Neural progenitor cell (in vitro differentiated cells): ENCODE measurements at regions not wholly inside any gene's neighbourhood (a gene's known extent, or its start where the extent isn't known, plus 50 kb on each side); places are given as distances from the start of the nearest gene placed in this dataset.
A peak's percentile ranks its signal among the peaks of the same experiment; 100 is the strongest.

Experiments
- DNase-seq: peaks from one replicate; pipeline ENCODE4 v3.0.0-alpha.2; 2016; ENCODE audit warnings: low spot score
- H2AFZ ChIP-seq: fragments of 200-600 bp; sonication (generic); replicated peaks from 2 replicates; pipeline ENCODE4 v1.6.1; 2016; ENCODE audit warnings: antibody characterized with exemption
- H3F3A ChIP-seq: fragments of 200-600 bp; sonication (generic); 2 replicates; pipeline ENCODE4 v1.6.1; 2016; ENCODE audit warnings: antibody characterized with exemption, low read depth
- H3K27ac ChIP-seq: fragments of 200-600 bp; sonication (generic); 2 replicates; pipeline ENCODE4 v1.5.1; 2016; ENCODE audit warnings: mild to moderate bottlenecking
- H3K27me3 ChIP-seq: fragments of 200-600 bp; sonication (generic); 2 replicates; pipeline ENCODE4 v1.6.1; 2016; ENCODE audit warnings: mild to moderate bottlenecking, moderate library complexity
- H3K36me3 ChIP-seq: fragments of 200-600 bp; sonication (generic); 2 replicates; pipeline ENCODE4 v1.5.1; 2016
- H3K4me1 ChIP-seq: fragments of 200-600 bp; sonication (generic); 2 replicates; pipeline ENCODE4 v1.6.1; 2016; ENCODE audit warnings: mixed run types
- H3K4me2 ChIP-seq: fragments of 200-600 bp; sonication (generic); 2 replicates; pipeline ENCODE4 v1.6.1; 2016
- H3K4me3 ChIP-seq: fragments of 200-600 bp; sonication (generic); 2 replicates; pipeline ENCODE4 v1.5.1; 2016
- H3K79me2 ChIP-seq: fragments of 200-600 bp; sonication (generic); 2 replicates; pipeline ENCODE4 v1.6.1; 2016; ENCODE audit warnings: low read depth
- H3K9ac ChIP-seq: fragments of 200-600 bp; sonication (generic); 2 replicates; pipeline ENCODE4 v1.6.1; 2016
- H3K9me3 ChIP-seq: fragments of 200-600 bp; sonication (generic); 2 replicates; pipeline ENCODE4 v1.5.1; 2016; ENCODE audit warnings: low read depth
- H4K20me1 ChIP-seq: fragments of 200-600 bp; sonication (generic); 2 replicates; pipeline ENCODE4 v1.6.1; 2016; ENCODE audit warnings: low read depth
- H3K27ac Mint-ChIP-seq: 3 replicates; pipeline ENCODE4 v1.8.0; 2021; ENCODE audit warnings: mixed read lengths
- H3K27me3 Mint-ChIP-seq: 2 replicates; pipeline ENCODE4 v1.8.0; 2022; ENCODE audit warnings: low read depth, mild to moderate bottlenecking, inconsistent platforms, moderate library complexity, mixed read lengths; ENCODE audit not compliant: insufficient read depth
- H3K36me3 Mint-ChIP-seq: 3 replicates; pipeline ENCODE4 v1.8.0; 2021; ENCODE audit warnings: mixed read lengths
- H3K4me1 Mint-ChIP-seq: 3 replicates; pipeline ENCODE4 v1.8.0; 2021; ENCODE audit warnings: mixed read lengths
- H3K4me3 Mint-ChIP-seq: 3 replicates; pipeline ENCODE4 v1.8.0; 2021; ENCODE audit warnings: mild to moderate bottlenecking, moderate library complexity, mixed read lengths
- H3K9me3 Mint-ChIP-seq: 3 replicates; pipeline ENCODE4 v1.8.0; 2020; ENCODE audit warnings: mixed read lengths
- EZH2 ChIP-seq: fragments of 200-600 bp; sonication (generic); IDR thresholded peaks from 2 replicates; pipeline ENCODE4 v1.6.1; 2017; ENCODE audit warnings: antibody characterized with exemption, mild to moderate bottlenecking, moderate library complexity
- EZH2phosphoT487 ChIP-seq: fragments of 200-600 bp; sonication (generic); IDR thresholded peaks from 2 replicates; pipeline ENCODE4 v1.6.1; 2017; ENCODE audit warnings: antibody characterized with exemption
- TF ChIP-seq, protein P1 (sequence below): fragments of 200-600 bp; sonication (generic); IDR thresholded peaks from 2 replicates; pipeline ENCODE4 v1.5.1; 2017; ENCODE audit warnings: antibody characterized with exemption, mild to moderate bottlenecking

DNA sequence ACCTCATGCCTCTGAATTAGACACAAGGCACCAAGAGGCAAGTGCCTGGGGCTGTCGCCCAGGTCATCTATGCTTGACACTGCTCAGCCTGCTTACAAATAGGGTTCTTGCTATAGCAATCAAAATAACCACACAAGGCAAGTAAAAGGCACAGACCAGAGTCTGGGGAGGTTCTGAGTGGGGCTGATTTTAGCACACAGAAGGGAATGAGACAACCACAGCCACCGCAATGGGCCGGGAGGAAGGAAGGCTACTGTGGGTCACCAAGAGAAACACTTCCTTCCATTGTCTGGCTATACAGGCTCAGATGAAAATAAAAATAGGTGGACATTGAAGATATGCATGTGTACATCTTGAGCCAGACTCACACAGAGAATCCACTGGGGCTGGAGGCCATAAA is 159.1 kb downstream of the DLEU7 start:
- Histone ChIP-seq H3K4me3 (no peak overlapping the region), H3K9me3 (no peaks in the 10 kb centered on the region), H3K4me1 (peaks cover 22% of the 10 kb centered on the region), H3K27me3 (no peaks in the 10 kb centered on the region), H3K36me3 (no peaks in the 10 kb centered on the region), H3F3A (peaks cover 8% of the 10 kb centered on the region), H3K9ac (no peak overlapping the region), H2AFZ (no peak overlapping the region), H4K20me1 (no peaks in the 10 kb centered on the region), H3K27ac (no peak overlapping the region), H3K4me2 (no peak overlapping the region), H3K79me2 (no peaks in the 10 kb centered on the region)
- TF ChIP-seq, protein P1, sequence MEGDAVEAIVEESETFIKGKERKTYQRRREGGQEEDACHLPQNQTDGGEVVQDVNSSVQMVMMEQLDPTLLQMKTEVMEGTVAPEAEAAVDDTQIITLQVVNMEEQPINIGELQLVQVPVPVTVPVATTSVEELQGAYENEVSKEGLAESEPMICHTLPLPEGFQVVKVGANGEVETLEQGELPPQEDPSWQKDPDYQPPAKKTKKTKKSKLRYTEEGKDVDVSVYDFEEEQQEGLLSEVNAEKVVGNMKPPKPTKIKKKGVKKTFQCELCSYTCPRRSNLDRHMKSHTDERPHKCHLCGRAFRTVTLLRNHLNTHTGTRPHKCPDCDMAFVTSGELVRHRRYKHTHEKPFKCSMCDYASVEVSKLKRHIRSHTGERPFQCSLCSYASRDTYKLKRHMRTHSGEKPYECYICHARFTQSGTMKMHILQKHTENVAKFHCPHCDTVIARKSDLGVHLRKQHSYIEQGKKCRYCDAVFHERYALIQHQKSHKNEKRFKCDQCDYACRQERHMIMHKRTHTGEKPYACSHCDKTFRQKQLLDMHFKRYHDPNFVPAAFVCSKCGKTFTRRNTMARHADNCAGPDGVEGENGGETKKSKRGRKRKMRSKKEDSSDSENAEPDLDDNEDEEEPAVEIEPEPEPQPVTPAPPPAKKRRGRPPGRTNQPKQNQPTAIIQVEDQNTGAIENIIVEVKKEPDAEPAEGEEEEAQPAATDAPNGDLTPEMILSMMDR: no peak
- TF ChIP-seq EZH2 (no peak), EZH2phosphoT487 (no peak)
- Mint-ChIP-seq H3K27ac (peak overlapping the region; percentile 42), H3K36me3 (no peaks in the 10 kb centered on the region), H3K4me3 (no peak overlapping the region), H3K9me3 (no peaks in the 10 kb centered on the region), H3K27me3 (peaks cover 3% of the 10 kb centered on the region), H3K4me1 (peaks cover 5% of the 10 kb centered on the region)
- no peak for DNase-seq

DNA sequence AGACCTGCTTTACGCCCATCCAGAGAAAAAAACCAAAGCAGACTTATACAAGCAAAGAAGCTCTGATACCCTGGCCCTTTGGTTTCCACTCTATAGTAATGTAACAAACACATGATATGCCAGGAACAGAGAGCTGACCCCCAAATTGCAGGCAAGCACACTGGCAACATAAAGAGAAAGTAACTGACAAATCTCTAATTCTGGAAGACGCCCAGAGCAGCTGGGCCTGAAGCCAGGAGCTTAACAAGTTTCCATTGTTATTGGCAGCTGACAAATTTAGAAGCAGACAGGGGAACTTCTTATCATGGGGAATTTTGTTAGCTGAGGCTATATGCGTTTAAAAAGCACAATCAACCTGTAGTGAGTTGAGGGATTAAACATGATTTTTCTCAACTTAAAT is 158.0 kb downstream of the DLEU7 start:
- Histone ChIP-seq H3K27me3 (no peaks in the 10 kb centered on the region), H3K4me3 (no peak overlapping the region), H3K9ac (no peak overlapping the region), H3F3A (peaks cover 8% of the 10 kb centered on the region), H3K4me1 (peaks cover 32% of the 10 kb centered on the region), H4K20me1 (no peaks in the 10 kb centered on the region), H3K4me2 (peak overlapping the region; percentile 58), H3K9me3 (no peaks in the 10 kb centered on the region), H2AFZ (peak overlapping the region; percentile 77), H3K79me2 (no peaks in the 10 kb centered on the region), H3K27ac (peak overlapping the region; percentile 62), H3K36me3 (no peaks in the 10 kb centered on the region)
- no peaks in the 10 kb centered on the region for H3K36me3 Mint-ChIP-seq
- no peaks in the 10 kb centered on the region for H3K9me3 Mint-ChIP-seq
- no peak overlapping the region for H3K4me3 Mint-ChIP-seq
- H3K4me1 Mint-ChIP-seq: peaks cover 11% of the 10 kb centered on the region
- DNase-seq: peak; percentile 58
- no peak overlapping the region for H3K27ac Mint-ChIP-seq
- H3K27me3 Mint-ChIP-seq: peaks cover 3% of the 10 kb centered on the region
- TF ChIP-seq, protein P1: no peak
- TF ChIP-seq EZH2 (no peak), EZH2phosphoT487 (no peak)

DNA sequence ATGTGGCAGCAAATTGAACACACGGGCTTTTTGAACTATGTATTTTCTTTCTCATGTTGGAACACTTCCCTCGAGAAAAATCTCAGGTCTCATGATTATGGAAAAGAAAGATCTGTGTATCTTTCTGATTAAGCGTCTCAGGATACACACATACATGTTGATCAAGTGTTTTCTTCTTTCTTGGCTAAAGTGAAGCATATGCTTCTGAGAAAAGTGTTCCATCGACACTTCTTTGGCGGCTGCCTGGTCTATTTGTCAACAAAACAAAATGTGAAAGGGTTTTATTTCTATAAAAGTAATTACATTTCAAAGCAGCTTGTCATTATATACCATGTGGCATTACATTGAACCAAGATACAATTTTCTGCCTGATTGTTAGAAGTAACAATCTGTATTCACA is 157.5 kb downstream of the DLEU7 start:
- H3F3A ChIP-seq: peaks cover 8% of the 10 kb centered on the region
- Mint-ChIP-seq H3K27me3 (peaks cover 3% of the 10 kb centered on the region), H3K9me3 (no peaks in the 10 kb centered on the region), H3K36me3 (no peaks in the 10 kb centered on the region), H3K4me3 (no peak overlapping the region), H3K27ac (no peak overlapping the region), H3K4me1 (peaks cover 13% of the 10 kb centered on the region)
- no peaks in the 10 kb centered on the region for H3K27me3 ChIP-seq
- H3K9ac ChIP-seq: no peak overlapping the region
- DNase-seq: no peak
- H3K4me1 ChIP-seq: peaks cover 34% of the 10 kb centered on the region
- no peaks in the 10 kb centered on the region for H3K36me3 ChIP-seq
- H3K9me3 ChIP-seq: no peaks in the 10 kb centered on the region
- H2AFZ ChIP-seq: peak overlapping the region; percentile 77
- H3K4me3 ChIP-seq: no peak overlapping the region
- no peaks in the 10 kb centered on the region for H3K79me2 ChIP-seq
- peak overlapping the region; percentile 62 for H3K27ac ChIP-seq
- TF ChIP-seq EZH2 (no peak), EZH2phosphoT487 (no peak)
- TF ChIP-seq, protein P1: no peak
- H4K20me1 ChIP-seq: no peaks in the 10 kb centered on the region
- peak overlapping the region; percentile 5 for H3K4me2 ChIP-seq
